ENCODE measurements at regions not wholly inside any gene's neighbourhood (a gene's known extent, or its start where the extent isn't known, plus 50 kb on each side); places are given as distances from the start of the nearest gene placed in this dataset.

GRCh38 chr4:114326358-114326757 is 272.2 kb upstream of the UGT8 start:
- no peak for TF ChIP-seq CTCF (conservative IDR thresholded peaks at IDR 0.05; ENCODE audit: low read depth, low read length)
- no peak for TF ChIP-seq EZH2 (IDR thresholded peaks at IDR 0.05; ENCODE audit: borderline replicate concordance, low read depth, low read length, poor library complexity, severe bottlenecking)
